ENCODE measurements at regions not wholly inside any gene's neighbourhood (a gene's known extent, or its start where the extent isn't known, plus 50 kb on each side); places are given as distances from the start of the nearest gene placed in this dataset.
A peak's percentile ranks its signal among the peaks of the same experiment; 100 is the strongest.

DNA sequence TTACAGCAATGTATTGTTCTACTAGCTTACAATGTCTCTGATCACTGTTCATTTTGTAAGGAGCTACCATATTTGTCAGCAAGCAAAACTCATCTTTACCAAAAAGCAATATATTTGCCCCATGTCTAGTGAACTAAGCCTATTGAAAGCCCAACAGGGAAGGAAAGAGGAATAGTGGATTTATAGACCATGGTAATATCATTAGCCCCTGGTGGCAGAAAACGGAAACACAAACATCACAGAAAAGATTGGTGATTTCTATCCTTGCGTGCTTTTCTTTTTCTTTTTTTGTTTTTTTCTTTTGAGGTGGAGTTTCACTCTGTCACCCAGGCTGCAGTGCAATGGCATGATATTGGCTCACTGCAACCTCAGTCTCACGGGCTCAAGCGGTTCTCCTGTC is 1562.4 kb upstream of the TMEM132C start:
- DNase-seq (ENCODE audit: insufficient read length, low spot score, missing footprints): no peak
- H3K79me2 ChIP-seq (ENCODE audit: insufficient read depth, low read length): no peaks in the 10 kb centered on the region
- H3K27me3 ChIP-seq (ENCODE audit: insufficient read depth, low read length): no peaks in the 10 kb centered on the region
- H3K27ac ChIP-seq (ENCODE audit: low read depth, low read length): no peak overlapping the region
- no peak overlapping the region for H2AFZ ChIP-seq (ENCODE audit: low read length)
- H3K4me1 ChIP-seq (ENCODE audit: insufficient read depth, low read length): peaks cover 7% of the 10 kb centered on the region
- H3K36me3 ChIP-seq (ENCODE audit: insufficient read depth, low read length): no peaks in the 10 kb centered on the region
- TF ChIP-seq, protein P1, sequence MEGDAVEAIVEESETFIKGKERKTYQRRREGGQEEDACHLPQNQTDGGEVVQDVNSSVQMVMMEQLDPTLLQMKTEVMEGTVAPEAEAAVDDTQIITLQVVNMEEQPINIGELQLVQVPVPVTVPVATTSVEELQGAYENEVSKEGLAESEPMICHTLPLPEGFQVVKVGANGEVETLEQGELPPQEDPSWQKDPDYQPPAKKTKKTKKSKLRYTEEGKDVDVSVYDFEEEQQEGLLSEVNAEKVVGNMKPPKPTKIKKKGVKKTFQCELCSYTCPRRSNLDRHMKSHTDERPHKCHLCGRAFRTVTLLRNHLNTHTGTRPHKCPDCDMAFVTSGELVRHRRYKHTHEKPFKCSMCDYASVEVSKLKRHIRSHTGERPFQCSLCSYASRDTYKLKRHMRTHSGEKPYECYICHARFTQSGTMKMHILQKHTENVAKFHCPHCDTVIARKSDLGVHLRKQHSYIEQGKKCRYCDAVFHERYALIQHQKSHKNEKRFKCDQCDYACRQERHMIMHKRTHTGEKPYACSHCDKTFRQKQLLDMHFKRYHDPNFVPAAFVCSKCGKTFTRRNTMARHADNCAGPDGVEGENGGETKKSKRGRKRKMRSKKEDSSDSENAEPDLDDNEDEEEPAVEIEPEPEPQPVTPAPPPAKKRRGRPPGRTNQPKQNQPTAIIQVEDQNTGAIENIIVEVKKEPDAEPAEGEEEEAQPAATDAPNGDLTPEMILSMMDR (IDR thresholded peaks at IDR 0.05; ENCODE audit: extremely low read depth, low read depth, low read length): peak; percentile 20
- no peak overlapping the region for H3K4me2 ChIP-seq (ENCODE audit: insufficient read depth, low read length)
- H4K20me1 ChIP-seq (ENCODE audit: insufficient read depth, low read length): no peaks in the 10 kb centered on the region
- H3K4me3 ChIP-seq (ENCODE audit: insufficient read depth, low read length): no peak overlapping the region
- H3K9me3 ChIP-seq (ENCODE audit: low read depth, low read length): no peaks in the 10 kb centered on the region

DNA sequence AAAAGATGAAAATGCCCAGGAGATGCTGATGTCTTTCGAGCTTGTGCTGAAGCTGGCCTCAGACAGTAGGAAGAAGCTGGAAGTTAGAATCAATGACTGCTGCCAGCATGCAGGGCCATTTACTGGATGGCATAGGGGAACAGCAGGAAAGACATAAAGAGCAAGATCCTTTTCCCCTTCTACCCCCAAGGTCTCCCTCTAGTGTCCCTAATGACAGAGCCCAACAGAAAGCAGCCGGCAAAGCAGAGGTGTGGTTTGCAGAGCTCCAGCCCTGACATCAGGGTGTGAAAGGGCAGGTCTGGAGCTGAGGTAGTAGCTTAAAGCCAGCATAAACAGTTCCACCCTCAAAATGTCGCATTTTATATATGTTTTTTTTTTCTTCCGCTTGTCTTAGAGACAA is 1560.7 kb upstream of the TMEM132C start:
- Histone ChIP-seq H3K79me2 (ENCODE audit: insufficient read depth, low read length) (no peaks in the 10 kb centered on the region), H3K27me3 (ENCODE audit: insufficient read depth, low read length) (no peaks in the 10 kb centered on the region), H3K4me3 (ENCODE audit: insufficient read depth, low read length) (no peak overlapping the region), H2AFZ (ENCODE audit: low read length) (no peak overlapping the region), H4K20me1 (ENCODE audit: insufficient read depth, low read length) (no peaks in the 10 kb centered on the region), H3K36me3 (ENCODE audit: insufficient read depth, low read length) (no peaks in the 10 kb centered on the region), H3K27ac (ENCODE audit: low read depth, low read length) (no peak overlapping the region), H3K4me2 (ENCODE audit: insufficient read depth, low read length) (no peak overlapping the region), H3K4me1 (ENCODE audit: insufficient read depth, low read length) (peaks cover 7% of the 10 kb centered on the region), H3K9me3 (ENCODE audit: low read depth, low read length) (no peaks in the 10 kb centered on the region)
- DNase-seq (ENCODE audit: insufficient read length, low spot score, missing footprints): no peak
- TF ChIP-seq, protein P1 (IDR thresholded peaks at IDR 0.05; ENCODE audit: extremely low read depth, low read depth, low read length): no peak

DNA sequence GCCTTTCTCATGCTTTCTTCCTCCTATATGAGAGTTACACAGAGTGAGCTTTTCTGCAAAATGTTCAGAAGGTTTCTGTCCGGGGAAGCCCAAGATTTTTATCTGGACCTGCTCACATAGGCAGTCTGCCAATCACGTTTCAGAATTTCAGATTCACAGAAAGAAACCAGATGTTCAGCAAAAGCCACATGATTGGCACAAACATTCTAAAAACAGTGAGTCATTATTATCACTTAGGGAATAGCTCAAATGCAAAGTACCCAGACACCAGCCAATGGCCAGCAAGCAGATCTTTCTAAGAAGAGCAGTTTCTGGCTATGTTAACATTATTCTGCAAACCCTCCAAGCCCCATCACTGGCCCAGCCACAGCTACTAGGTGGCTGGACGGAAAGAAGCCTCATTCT is 1558.5 kb upstream of the TMEM132C start:
- H3K4me1 ChIP-seq (ENCODE audit: insufficient read depth, low read length): peaks cover 7% of the 10 kb centered on the region
- TF ChIP-seq, protein P1 (IDR thresholded peaks at IDR 0.05; ENCODE audit: extremely low read depth, low read depth, low read length): no peak
- H3K36me3 ChIP-seq (ENCODE audit: insufficient read depth, low read length): no peaks in the 10 kb centered on the region
- H3K27me3 ChIP-seq (ENCODE audit: insufficient read depth, low read length): no peaks in the 10 kb centered on the region
- no peak overlapping the region for H3K27ac ChIP-seq (ENCODE audit: low read depth, low read length)
- no peaks in the 10 kb centered on the region for H3K79me2 ChIP-seq (ENCODE audit: insufficient read depth, low read length)
- DNase-seq (ENCODE audit: insufficient read length, low spot score, missing footprints): no peak
- no peak overlapping the region for H2AFZ ChIP-seq (ENCODE audit: low read length)
- H3K9me3 ChIP-seq (ENCODE audit: low read depth, low read length): no peaks in the 10 kb centered on the region
- no peak overlapping the region for H3K4me2 ChIP-seq (ENCODE audit: insufficient read depth, low read length)
- no peaks in the 10 kb centered on the region for H4K20me1 ChIP-seq (ENCODE audit: insufficient read depth, low read length)
- H3K4me3 ChIP-seq (ENCODE audit: insufficient read depth, low read length): no peak overlapping the region

DNA sequence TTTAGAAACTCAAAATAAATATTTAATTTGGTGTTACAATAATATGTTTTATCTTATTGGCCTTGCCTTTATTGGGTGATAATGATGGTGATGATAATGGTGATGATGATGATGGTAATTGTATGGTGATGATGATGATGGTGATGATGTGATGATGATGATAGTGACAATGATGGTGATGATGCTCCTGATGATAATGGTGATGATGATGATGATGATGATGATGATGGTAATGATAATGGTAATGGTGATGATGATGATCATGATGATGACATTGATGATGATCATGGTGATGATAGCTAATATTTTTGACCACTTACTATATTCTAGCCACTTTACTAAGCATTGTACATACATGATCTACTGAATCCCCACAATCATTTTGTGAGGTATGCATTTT is 1548.6 kb upstream of the TMEM132C start:
- H3K79me2 ChIP-seq (ENCODE audit: insufficient read depth, low read length): no peaks in the 10 kb centered on the region

More for the DNA sequence above, 1548.6 kb upstream of the TMEM132C start:
- DNase-seq (ENCODE audit: insufficient read length, low spot score, missing footprints): no peak
- H4K20me1 ChIP-seq (ENCODE audit: insufficient read depth, low read length): no peaks in the 10 kb centered on the region
- H3K9me3 ChIP-seq (ENCODE audit: low read depth, low read length): no peaks in the 10 kb centered on the region
- H3K36me3 ChIP-seq (ENCODE audit: insufficient read depth, low read length): no peaks in the 10 kb centered on the region
- H3K27me3 ChIP-seq (ENCODE audit: insufficient read depth, low read length): no peaks in the 10 kb centered on the region
- no peak overlapping the region for H3K4me2 ChIP-seq (ENCODE audit: insufficient read depth, low read length)
- TF ChIP-seq, protein P1 (IDR thresholded peaks at IDR 0.05; ENCODE audit: extremely low read depth, low read depth, low read length): no peak
- H3K4me3 ChIP-seq (ENCODE audit: insufficient read depth, low read length): no peak overlapping the region
- no peaks in the 10 kb centered on the region for H3K4me1 ChIP-seq (ENCODE audit: insufficient read depth, low read length)
- no peak overlapping the region for H3K27ac ChIP-seq (ENCODE audit: low read depth, low read length)
- no peak overlapping the region for H2AFZ ChIP-seq (ENCODE audit: low read length)
